Fibroblast of skin of abdomen (primary cell): ENCODE measurements at regions not wholly inside any gene's neighbourhood (a gene's known extent, or its start where the extent isn't known, plus 50 kb on each side); places are given as distances from the start of the nearest gene placed in this dataset.
"Not testable (repeated sequence)": the region's sequence is repeated elsewhere in the genome, so short reads cannot be mapped to it uniquely, and the experiment has no call there.

Experiments
- DNase-seq: peaks from one replicate; pipeline ENCODE4 v3.0.0-alpha.2; 2013

DNA sequence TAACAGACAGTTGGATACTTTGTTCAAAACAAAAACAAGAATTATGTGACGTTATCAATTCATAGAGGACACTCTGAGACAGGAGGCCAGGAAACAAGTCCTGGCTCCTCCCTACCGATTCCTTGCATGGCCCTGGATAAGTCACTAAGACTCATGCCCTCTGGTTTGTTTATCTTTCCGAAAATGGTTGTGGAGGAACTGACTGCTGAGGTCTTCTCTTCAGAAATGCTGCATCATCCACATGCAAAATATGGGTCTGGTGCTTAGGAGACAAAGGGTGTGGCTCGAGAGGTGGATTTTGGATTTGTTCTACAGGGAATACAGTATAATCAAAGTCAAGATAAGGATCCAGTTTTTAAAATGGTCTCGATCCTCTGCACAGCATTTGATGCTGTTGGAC, 130.9 kb downstream of the RELL1 start:
- no peak for DNase-seq

DNA sequence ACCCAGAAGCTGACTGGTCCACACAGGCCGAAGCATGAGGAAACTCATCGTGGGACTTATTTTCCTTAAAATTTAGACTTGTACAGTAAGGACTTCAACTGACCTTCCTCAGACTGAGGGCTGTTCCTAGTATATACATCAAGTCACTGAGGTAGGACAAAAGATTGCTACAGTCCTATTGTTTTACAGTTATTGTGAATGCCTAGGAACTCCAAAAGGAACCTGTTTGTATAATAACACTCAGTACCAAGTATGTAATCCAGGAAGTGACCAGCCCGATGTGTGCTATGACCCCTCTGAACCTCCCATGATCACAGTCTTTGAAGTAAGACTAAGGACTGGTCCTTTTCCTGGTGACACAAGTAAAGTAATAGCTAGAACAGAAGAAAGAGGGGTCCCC, 136.3 kb downstream of the RELL1 start:
- DNase-seq = not testable (repeated sequence)

DNA sequence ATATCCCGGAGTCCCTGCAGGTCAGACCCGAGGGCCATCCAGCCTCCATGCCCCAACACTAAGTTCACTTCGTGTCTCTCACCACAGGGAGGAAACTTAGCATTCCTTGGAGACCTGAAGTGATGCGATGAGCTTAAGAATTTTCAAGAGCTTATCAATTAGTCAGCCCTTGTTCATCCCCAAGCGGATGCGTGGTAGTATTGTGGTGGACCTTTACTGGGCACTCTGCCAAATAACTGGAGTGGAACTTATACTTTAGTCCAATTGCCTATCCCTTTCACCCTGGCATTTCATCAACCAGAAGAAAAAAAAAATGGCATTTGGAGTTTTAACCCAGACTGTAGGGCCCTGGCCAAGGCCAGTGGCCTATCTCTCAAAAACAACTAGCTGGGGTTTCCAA, 137.1 kb downstream of the RELL1 start:
- DNase-seq = peak; percentile 70

DNA sequence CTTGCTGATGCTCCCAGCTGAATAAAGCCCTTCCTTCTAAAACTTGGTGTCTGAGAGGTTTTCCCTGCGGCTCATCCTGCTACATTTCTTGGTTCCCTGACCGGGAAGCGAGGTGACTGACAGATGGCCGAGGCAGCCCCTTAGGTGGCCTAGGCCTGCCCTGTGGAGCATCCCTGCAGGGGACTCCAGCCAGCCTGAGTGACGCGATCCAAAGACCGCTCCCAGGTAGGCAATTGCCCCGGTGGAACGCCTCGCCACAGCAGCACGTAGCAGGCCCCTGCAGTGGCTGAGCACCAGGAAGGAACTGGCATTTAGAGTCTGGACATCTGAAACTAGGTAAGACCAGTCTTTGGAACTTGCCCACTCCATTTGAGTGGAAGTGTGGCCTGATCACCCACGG, 139.6 kb downstream of the RELL1 start:
- DNase-seq = no peak

DNA sequence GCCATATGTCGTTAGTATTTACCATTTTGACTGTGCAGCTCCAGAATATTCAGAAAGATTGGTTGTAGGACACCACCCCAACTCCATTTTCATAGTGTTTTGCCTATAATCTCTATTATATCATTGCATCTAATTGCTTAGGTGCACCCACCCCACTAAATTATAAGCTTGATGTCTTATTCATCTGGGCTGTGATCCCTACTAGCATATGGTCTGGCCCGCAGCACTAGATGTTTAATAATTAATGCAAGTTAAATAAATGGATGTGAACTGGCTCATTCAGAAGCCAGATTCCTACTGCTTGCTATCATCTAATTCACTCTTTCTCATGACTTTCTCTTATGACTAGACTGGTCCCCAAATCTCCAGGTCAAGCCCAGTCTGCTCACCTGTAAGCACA, 143.5 kb downstream of the RELL1 start:
- no peak for DNase-seq

DNA sequence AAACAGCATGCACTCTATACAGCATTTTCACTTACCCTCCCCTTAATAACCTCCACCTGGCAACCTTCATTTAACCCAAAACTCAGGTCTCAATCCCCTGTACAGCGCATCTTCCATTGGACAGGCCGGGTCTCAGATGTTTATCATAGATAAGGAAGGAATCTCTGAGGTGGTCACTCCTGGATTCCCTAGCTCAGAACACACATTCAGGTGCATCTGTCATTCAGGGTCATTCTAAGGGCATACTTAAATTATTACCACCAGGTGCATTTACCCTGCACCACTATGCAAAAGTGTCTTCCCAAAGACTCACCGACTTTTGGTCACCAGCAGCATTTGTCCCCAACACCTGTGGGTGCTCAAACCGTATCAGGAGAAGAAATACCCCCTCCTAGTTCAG, 144.2 kb downstream of the RELL1 start:
- DNase-seq = no peak

DNA sequence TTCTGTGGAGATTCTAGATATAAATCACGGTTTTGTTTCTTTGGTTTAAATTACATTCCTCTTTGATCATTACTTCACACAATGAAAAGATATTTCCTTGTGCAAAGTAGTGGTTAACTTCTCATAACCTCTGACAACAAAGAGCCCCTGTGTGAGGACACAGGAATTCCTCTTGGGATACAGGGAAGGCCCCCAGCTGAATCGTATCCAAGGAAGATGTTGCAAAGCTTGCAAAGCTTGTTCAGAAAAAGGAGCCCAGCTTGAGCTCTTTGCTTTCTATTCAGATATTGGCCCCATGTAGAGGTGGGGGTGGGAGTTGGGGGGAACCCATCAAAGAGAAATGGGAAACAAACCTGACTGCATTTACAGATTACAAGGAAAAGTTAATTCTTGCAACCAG, 145.7 kb downstream of the RELL1 start:
- no peak for DNase-seq

DNA sequence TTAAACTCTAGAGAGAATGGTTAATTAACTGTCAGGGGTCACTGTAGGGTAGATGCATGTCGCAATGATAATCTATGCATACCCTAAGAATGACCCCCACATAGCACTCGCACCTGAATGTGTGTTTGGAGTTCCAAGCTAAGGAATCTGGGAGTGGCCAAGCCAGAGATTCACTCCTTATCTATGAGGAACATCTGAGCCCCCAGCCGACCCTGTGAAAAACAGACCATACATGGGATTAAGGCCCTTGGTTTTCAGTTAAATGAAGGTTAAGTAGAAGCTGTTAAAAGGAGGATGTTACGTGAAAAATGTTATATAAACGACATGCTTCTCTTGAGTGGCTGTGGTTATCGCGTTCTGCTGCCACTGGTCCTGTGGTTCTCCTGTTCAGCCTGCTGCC, 147.2 kb downstream of the RELL1 start:
- no peak for DNase-seq

DNA sequence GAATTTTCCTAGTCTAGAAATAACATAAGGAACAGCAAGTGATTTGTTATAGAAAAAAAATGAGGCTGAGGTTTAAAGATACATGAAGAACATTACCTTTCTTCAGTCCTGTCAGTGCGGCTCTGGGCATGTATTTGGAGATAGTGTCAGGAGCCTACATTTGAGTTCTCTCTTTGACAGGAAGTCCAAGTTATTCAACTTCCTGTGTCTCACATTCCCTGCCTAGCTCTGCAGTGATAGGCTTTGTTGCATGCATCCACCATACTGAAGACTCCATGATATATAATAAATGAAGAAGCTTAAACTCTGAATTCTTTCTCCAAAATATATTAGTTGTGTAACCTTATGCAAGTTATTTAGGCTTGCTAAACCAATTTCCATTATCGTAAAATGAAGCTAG, 148.7 kb downstream of the RELL1 start:
- DNase-seq = no peak

DNA sequence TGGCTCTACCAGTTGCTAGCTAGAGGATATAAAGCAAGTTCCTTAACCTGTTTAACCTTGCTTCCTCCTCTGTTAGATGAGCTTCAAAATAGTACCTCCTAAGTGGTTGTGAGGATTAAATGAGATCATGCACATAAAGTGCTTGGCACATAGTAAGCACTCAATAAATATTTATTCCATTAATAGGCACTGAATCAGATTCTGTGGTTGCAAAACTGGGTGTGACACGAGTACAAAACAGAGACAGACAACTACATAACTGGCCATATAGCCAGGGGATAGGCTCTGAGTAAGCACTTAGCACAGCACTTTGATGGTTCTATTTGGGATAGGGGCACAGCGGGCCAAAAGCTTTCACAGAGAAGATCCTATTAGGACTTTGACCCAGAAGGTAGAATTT, 150.3 kb downstream of the RELL1 start:
- DNase-seq = no peak

DNA sequence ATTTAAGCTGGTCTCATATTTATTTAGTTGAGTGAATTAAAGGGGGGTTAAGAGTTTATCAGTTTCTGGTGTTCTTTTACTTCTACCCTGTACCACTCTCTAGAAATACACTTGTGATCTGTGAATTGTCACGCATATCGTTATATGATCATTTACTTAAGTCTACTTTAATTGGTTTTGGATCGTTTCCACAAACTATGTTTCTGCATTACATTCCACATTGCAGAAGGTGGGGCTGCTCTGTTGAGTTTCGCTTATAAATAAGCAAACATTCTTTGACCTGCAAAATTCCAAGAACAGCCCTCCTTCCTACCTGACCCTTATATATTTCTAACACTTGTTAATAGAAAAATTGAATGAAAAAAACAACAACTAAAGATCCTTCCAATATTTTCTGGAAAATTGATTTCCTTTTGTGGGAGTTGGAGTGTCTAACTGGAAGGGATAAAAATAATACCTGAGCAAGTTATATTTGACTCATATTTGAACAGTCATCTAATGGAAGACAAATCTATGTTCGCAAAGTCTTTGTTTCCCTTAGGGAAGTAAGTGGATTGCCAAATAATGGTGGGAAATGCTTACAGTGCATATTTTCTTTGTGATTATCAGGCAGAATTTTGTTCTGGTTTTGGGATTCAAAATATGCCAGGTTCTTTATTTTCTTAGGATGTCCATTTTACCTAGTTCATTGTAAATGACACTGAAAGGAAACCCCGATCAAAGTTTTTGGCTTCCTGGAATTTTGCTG, 152.7 kb downstream of the RELL1 start:
- no peak for DNase-seq

DNA sequence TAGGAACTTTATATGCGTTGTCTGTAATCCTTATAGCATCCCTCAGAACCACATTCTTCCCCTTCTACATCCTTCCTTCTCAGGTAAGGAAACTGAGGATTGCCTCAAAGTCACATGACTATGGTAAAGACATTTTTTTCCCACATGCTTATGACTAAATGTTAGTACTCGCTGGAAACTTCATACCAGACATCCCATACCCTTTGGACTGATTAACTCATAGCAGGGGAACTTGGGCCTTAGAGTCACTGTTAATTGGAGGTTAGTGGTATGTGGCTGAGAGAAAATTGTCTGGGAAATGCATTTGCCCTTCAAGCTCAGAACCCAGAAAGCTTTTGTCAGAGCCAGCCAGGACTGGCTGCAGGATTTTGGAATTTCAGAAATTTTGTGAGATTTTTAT, 155.0 kb downstream of the RELL1 start:
- DNase-seq = no peak

DNA sequence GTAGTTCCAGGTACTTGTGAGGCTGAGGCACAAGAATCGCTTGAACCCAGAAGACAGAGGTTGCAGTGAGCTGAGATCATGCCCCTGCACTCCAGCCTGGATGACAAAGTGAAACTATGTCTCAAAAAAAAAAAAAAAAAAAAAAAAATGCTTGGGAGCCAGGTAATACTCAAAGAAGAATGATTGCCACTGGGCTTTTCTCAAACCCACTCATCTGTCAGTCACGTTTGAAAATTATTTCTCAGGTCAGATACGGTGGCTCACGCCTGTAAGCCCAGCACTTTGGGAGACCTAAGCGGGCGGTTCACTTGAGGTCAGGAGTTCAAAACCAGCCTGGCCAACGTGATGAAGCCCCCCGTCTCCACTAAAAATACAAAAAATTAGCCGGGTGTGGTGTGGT, 155.7 kb downstream of the RELL1 start:
- DNase-seq = no peak

DNA sequence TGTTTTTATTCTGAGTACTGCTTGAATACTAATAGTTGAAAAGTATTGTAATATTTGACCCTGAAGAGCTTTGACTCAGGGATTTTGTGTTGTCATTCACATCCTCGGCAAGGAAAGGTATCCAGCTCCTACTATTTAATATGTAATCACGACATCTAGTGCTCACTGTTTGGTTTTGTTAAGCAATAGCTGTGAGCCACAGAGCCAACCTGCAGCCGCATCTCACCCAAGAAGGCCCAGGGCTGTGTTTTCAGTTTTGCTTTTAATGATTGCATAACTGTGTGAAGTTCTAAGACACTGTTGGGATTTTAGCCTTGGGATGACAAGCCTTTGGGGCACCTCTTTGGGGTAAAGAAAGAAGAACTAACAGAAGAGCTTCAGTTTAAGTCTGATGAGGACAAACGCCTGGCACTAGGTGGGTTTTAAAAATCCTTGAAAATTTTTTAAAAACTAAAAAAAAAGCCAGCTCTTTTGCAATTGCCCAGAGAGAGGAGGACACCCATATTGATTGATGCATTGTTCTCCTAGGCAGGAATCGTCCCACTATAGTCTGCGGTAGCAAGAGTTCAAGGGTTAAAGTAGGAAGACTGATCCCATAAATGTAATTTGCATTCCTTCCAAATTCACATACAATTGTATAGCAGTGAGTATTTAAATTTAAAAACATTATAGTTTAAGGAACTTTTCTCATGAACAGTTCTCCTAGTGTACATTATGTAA, 157.8 kb downstream of the RELL1 start:
- DNase-seq = no peak

DNA sequence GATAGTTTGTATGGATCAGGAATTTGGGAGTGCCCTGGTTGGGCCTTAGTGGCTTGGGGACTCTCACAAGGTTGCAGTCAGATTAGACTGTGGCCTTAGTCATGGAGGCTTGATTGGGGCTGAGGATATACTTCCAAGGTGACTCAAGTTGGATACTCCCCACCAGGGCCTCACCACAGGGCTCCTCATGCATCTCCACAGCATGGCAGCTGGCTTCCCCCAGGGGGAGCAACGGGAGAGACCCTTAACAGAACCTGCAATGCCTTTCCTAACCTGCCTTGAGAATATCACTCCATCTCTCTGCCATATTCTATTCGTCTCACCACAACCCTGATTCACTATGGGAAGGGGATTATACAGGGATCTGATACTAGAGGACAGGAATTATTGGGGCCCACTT, 161.9 kb downstream of the RELL1 start:
- no peak for DNase-seq

DNA sequence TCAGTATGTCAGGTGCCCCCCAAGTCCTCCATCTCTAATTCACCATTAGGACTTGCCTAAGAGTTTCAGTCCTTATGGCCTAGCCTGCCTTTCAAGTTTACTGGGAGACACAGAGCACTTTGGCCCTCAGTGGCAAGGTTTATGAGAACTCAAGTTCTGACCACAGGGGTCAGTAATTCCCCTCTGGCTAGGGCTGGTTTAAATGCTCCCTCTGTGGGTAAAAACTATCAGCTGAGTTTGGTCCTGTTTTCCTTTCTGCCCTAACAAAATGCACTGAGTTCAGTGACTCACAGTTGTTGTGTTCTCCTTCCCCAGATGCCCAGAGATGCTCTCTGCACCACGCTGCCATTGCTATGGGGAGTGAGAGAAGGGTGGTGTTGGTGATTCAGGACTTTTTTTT, 163.2 kb downstream of the RELL1 start:
- no peak for DNase-seq

DNA sequence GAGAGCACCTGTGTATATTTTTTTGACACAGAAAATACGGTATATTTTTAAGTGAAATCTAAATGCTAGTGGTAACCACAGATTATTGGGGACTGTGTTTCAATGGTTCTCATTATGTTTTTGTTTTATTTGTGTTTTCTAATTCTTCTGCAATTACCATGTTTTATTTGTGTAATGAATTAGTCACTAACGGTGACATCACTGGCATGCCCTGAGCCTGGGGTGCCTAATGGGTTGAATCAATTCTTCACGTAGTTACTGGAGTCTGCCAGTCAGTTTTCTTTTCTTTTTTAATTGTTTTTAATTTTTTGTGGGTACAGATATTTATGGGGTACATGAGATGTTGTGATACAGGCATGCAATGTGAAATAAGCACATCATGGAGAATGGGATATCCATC, 168.8 kb downstream of the RELL1 start:
- DNase-seq = no peak

DNA sequence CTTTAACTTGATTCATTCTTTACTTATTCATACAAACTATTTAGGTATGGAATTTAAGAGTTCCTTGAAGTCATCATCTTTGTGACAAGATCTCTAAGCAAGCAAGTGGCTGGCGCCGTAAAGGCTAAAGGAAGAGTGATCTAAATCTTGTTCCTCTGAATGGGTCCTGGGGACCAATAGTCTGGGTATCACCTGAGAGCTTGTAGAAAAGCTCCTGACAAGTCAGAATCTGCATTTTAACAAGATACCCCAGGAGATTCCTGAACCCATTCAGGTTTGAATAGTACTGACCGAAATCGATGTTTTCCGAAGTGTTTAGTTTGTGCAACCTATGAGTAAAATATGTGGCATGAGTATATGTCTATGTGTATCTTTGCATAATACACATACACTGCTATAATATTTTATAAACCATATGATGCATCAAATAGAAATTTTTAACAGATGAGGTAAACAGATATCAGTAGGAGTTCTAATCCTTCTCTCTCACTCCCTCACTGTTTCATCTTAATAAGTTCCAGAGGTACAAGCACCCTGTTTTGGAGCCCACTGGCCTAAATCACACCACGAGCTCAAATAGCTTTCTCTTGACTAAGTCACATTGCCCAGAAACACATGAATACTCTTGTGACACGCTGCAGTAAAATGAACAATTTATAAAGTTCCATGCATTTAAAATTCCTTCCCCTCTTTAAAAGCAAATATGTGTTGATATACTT, 170.0 kb downstream of the RELL1 start:
- peak; percentile 39 for DNase-seq

DNA sequence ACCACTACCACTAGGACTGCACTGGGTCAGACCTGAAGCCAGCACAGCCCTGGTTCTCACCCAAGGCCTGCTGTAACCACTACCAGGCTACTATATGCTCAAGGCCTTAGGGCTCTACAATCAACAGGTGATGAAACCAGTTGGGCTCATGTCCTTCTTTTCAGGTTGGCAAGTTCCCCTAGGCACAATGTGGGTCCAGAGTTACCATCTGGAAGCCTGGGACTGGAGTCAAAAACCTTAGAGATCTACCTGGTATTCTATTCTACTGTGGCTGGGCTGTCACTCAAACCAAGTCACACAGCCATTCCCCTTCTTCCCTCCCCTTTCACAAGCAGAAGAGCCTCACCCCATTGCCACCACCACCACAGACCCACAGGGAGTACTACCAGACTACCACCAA, 175.6 kb downstream of the RELL1 start:
- no peak for DNase-seq

DNA sequence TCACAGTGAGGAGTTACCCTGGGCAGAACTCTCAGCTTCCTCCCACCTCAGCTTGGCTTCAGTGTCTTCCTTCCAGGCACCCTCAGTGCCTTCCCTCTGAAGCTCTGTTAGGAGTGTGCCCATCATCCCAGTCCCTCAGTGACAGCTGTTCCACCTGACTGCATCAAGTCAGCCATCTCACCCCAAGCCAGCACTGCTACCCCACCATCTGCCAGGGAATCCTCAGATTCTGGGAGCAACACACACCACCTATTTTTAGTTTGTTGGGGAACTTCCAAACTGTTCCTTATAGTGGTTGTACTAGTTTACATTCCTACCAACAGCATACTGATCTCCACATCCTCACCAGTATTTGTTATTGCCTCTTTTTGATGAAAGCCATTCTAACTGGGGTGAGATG, 182.9 kb downstream of the RELL1 start:
- DNase-seq = no peak

DNA sequence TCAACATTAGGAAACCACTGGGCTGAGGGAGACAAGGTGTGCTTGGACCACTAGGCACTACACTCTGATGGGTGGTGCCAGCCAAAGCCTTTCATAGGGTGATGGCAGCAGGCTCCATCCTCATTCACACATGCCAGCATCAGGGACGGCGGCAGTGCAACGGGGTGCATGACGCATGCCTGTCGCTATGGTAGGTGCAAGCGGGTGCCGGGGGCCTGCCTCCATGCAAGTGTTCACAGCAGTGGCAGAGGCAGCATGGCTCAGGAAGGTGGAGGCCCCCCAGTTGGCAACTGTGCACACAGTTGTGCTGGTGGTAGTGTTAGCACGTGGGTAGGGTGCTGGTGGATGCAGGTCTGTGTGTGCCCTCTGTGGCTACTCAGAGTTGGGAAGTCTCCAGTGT, 184.1 kb downstream of the RELL1 start:
- no peak for DNase-seq
